Natural killer cell (primary cell): ENCODE measurements at regions not wholly inside any gene's neighbourhood (a gene's known extent, or its start where the extent isn't known, plus 50 kb on each side); places are given as distances from the start of the nearest gene placed in this dataset.

Experiments used
- ATAC-seq, 3 donors: fragments of 150-1000 bp in 2 of 3; fragments of 200-7000 bp in 1 of 3; cut with Tn5 transposase; 1 replicate in 1 of 3; 2 replicates in 2 of 3; pipeline ENCODE4 v1.10.0; 2021; ENCODE audit warnings: mild to moderate bottlenecking in 2 of 3, moderate library complexity in 2 of 3
- DNase-seq, 2 donors: peaks; one replicate each; pipeline versions ENCODE4 v3.0.0 to v3.0.0-alpha.2; 2013 to 2021; ENCODE audit warnings: mixed read lengths in 1 of 2
- H3K27ac ChIP-seq: one replicate; pipeline ENCODE4 v1.5.1; 2013; ENCODE audit warnings: mild to moderate bottlenecking, low read length
- H3K27me3 ChIP-seq: one replicate; pipeline ENCODE4 v1.6.1; 2013; ENCODE audit warnings: low read length; ENCODE audit not compliant: control insufficient read depth, insufficient read depth
- H3K36me3 ChIP-seq: one replicate; pipeline ENCODE4 v1.6.1; 2013; ENCODE audit warnings: low read length; ENCODE audit not compliant: control insufficient read depth, insufficient read depth
- H3K4me1 ChIP-seq: one replicate; pipeline ENCODE4 v1.6.1; 2013; ENCODE audit warnings: low read length; ENCODE audit not compliant: control insufficient read depth, insufficient read depth
- H3K4me3 ChIP-seq: one replicate; pipeline ENCODE4 v1.5.1; 2013; ENCODE audit warnings: low read length
- H3K9me3 ChIP-seq: one replicate; pipeline ENCODE4 v1.6.1; 2013; ENCODE audit warnings: low read length; ENCODE audit not compliant: control insufficient read depth, insufficient read depth
- H3K27ac Mint-ChIP-seq, 2 donors: one replicate each; pipeline ENCODE4 v1.8.0; 2022; ENCODE audit warnings: mild to moderate bottlenecking in 2 of 2, mixed read lengths in 2 of 2, moderate library complexity in 1 of 2
- H3K27me3 Mint-ChIP-seq, 2 donors: one replicate each; pipeline ENCODE4 v1.8.0; 2022; ENCODE audit warnings: low read depth in 2 of 2, mixed read lengths in 2 of 2
- H3K36me3 Mint-ChIP-seq: one replicate; pipeline ENCODE4 v1.8.0; 2022; ENCODE audit warnings: mixed read lengths
- H3K4me1 Mint-ChIP-seq, 2 donors: one replicate each; pipeline ENCODE4 v1.8.0; 2022; ENCODE audit warnings: mixed read lengths in 2 of 2
- H3K4me3 Mint-ChIP-seq: one replicate; pipeline ENCODE4 v1.8.0; 2022; ENCODE audit warnings: mild to moderate bottlenecking, moderate library complexity, mixed read lengths
- H3K9me3 Mint-ChIP-seq, 2 donors: one replicate each; pipeline ENCODE4 v1.8.0; 2022; ENCODE audit warnings: mixed read lengths in 2 of 2
- WGBS: methylation state at CpG from one replicate; pipeline ENCODE4 v1.1.7; 2013; ENCODE audit warnings: missing lambda C conversion rate; ENCODE audit not compliant: insufficient coverage; 5-methylcytosine and 5-hydroxymethylcytosine counted together
- intact Hi-C: fragments of 100-400 bp; cut with micrococcal nuclease; formaldehyde crosslinking; loops from one replicate; pipeline ENCODE4 v1.14.2; 2022
- TF ChIP-seq, protein P1 (sequence below): fragments of 200-600 bp; IDR thresholded peaks from one replicate; pipeline ENCODE4 v1.8.0; 2022; ENCODE audit warnings: antibody characterized with exemption

- no peak overlapping the region for H3K27ac Mint-ChIP-seq
- ATAC-seq (no peak), DNase-seq (no peak)
- Histone ChIP-seq H3K27me3 (no peaks in the 10 kb centered on the region), H3K9me3 (no peaks in the 10 kb centered on the region), H3K4me1 (no peaks in the 10 kb centered on the region), H3K36me3 (no peaks in the 10 kb centered on the region), H3K27ac (no peak overlapping the region), H3K4me3 (no peak overlapping the region)
- TF ChIP-seq, protein P1, sequence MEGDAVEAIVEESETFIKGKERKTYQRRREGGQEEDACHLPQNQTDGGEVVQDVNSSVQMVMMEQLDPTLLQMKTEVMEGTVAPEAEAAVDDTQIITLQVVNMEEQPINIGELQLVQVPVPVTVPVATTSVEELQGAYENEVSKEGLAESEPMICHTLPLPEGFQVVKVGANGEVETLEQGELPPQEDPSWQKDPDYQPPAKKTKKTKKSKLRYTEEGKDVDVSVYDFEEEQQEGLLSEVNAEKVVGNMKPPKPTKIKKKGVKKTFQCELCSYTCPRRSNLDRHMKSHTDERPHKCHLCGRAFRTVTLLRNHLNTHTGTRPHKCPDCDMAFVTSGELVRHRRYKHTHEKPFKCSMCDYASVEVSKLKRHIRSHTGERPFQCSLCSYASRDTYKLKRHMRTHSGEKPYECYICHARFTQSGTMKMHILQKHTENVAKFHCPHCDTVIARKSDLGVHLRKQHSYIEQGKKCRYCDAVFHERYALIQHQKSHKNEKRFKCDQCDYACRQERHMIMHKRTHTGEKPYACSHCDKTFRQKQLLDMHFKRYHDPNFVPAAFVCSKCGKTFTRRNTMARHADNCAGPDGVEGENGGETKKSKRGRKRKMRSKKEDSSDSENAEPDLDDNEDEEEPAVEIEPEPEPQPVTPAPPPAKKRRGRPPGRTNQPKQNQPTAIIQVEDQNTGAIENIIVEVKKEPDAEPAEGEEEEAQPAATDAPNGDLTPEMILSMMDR, result no peak
- no peaks in the 10 kb centered on the region for H3K36me3 Mint-ChIP-seq
- H3K27me3 Mint-ChIP-seq, result peaks cover 0 to 2% of the 10 kb centered on the region in 2 donors
- H3K9me3 Mint-ChIP-seq, result no peaks in the 10 kb centered on the region
- no peak overlapping the region for H3K4me3 Mint-ChIP-seq
- H3K4me1 Mint-ChIP-seq, result no peaks in the 10 kb centered on the region
- intact Hi-C loops, result no loop called here
Observed at GRCh38 chr2:18133310-18133709, 254.8 kb downstream of the KCNS3 start.

DNA sequence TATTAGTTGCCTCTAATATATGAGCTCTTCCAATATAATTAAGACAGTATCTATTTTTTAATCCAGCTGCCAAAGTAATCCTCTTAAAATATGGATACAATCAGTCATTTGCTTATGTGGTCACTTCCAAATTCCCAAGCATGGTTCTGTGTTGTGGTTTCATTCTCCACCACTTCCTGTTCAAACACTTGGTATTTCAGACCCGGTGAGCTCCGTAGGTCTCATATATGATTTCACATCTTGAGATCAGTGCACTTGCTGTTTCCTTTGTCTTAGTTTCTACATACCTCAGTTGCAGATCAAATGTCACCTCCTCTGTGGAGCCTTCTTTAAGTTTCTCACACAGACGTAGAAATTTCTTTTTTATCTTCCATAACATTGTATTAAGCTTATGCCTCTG is 254.2 kb downstream of the KCNS3 start:
- intact Hi-C loops, result no loop called here
- 0% methylated on average over 2 of the region's 3 CpGs for WGBS
- DNase-seq, result no peak
- TF ChIP-seq, protein P1, result no peak
- Histone ChIP-seq H3K36me3 (no peaks in the 10 kb centered on the region), H3K27me3 (no peaks in the 10 kb centered on the region), H3K27ac (no peak overlapping the region), H3K9me3 (no peaks in the 10 kb centered on the region), H3K4me3 (no peak overlapping the region), H3K4me1 (no peaks in the 10 kb centered on the region)
- Mint-ChIP-seq H3K27ac (no peak overlapping the region), H3K9me3 (no peaks in the 10 kb centered on the region), H3K27me3 (peaks cover 0 to 2% of the 10 kb centered on the region in 2 donors), H3K4me3 (no peak overlapping the region), H3K4me1 (no peaks in the 10 kb centered on the region), H3K36me3 (no peaks in the 10 kb centered on the region)
- no peak for ATAC-seq

GRCh38 chr2:18131761-18132160 is 253.3 kb downstream of the KCNS3 start:
- Mint-ChIP-seq H3K27ac (no peak overlapping the region), H3K36me3 (no peaks in the 10 kb centered on the region), H3K9me3 (no peaks in the 10 kb centered on the region), H3K27me3 (peaks cover 0 to 2% of the 10 kb centered on the region in 2 donors), H3K4me1 (no peaks in the 10 kb centered on the region), H3K4me3 (no peak overlapping the region)
- DNase-seq (no peak), ATAC-seq (no peak)
- no peaks in the 10 kb centered on the region for H3K4me1 ChIP-seq
- no peaks in the 10 kb centered on the region for H3K27me3 ChIP-seq
- H3K9me3 ChIP-seq, result no peaks in the 10 kb centered on the region
- no peak overlapping the region for H3K27ac ChIP-seq
- no peak overlapping the region for H3K4me3 ChIP-seq
- intact Hi-C loops, result no loop called here
- TF ChIP-seq, protein P1, result no peak
- WGBS, result 65% methylated on average over 1 of the region's 1 CpG
- no peaks in the 10 kb centered on the region for H3K36me3 ChIP-seq

GRCh38 chr2:18129348-18129747 is 250.9 kb downstream of the KCNS3 start:
- H3K27ac Mint-ChIP-seq, result no peak overlapping the region
- TF ChIP-seq, protein P1, result no peak
- no peak for ATAC-seq
- Histone ChIP-seq H3K4me1 (no peaks in the 10 kb centered on the region), H3K4me3 (no peak overlapping the region), H3K27me3 (no peaks in the 10 kb centered on the region), H3K9me3 (no peaks in the 10 kb centered on the region), H3K36me3 (no peaks in the 10 kb centered on the region), H3K27ac (no peak overlapping the region)
- no peaks in the 10 kb centered on the region for H3K9me3 Mint-ChIP-seq
- H3K4me3 Mint-ChIP-seq, result no peak overlapping the region
- H3K4me1 Mint-ChIP-seq, result no peaks in the 10 kb centered on the region
- peaks cover 0 to 2% of the 10 kb centered on the region in 2 donors for H3K27me3 Mint-ChIP-seq
- H3K36me3 Mint-ChIP-seq, result no peaks in the 10 kb centered on the region
- intact Hi-C loops, result no loop called here
- no peak for DNase-seq
